H1 (cell line): ENCODE measurements at regions not wholly inside any gene's neighbourhood (a gene's known extent, or its start where the extent isn't known, plus 50 kb on each side); places are given as distances from the start of the nearest gene placed in this dataset.

Source experiments
- EGR1 ChIP-seq: IDR thresholded peaks from 2 replicates; pipeline ENCODE4 v1.6.1; 2011; ENCODE audit warnings: low read depth, low read length, borderline replicate concordance
- EP300 ChIP-seq, 2 experiments: IDR thresholded peaks; 1 replicate in 1 of 2; 2 replicates in 1 of 2; pipeline ENCODE4 v1.6.1; 2011 to 2012; ENCODE audit warnings: low read depth in 2 of 2, low read length in 2 of 2, mild to moderate bottlenecking in 2 of 2, borderline replicate concordance in 1 of 2, inconsistent platforms in 1 of 2, moderate library complexity in 1 of 2
- POLR2AphosphoS5 ChIP-seq: IDR thresholded peaks from 2 replicates; pipeline ENCODE4 v1.6.1; 2011; ENCODE audit warnings: low read depth, low read length
- RXRA ChIP-seq: IDR thresholded peaks from 2 replicates; pipeline ENCODE4 v1.6.1; 2011; ENCODE audit warnings: low read depth, mild to moderate bottlenecking, low read length, moderate library complexity; ENCODE audit not compliant: insufficient read depth
- SIRT6 ChIP-seq: IDR thresholded peaks from one replicate; pipeline ENCODE4 v1.7.1; 2012; ENCODE audit warnings: low read length, inconsistent platforms
- SIX5 ChIP-seq: IDR thresholded peaks from 2 replicates; pipeline ENCODE4 v1.6.1; 2011; ENCODE audit warnings: mild to moderate bottlenecking, low read depth, low read length
- SP2 ChIP-seq: IDR thresholded peaks from 2 replicates; pipeline ENCODE4 v1.6.1; 2012; ENCODE audit warnings: mild to moderate bottlenecking, low read length, inconsistent platforms
- YY1 ChIP-seq: IDR thresholded peaks from 2 replicates; pipeline ENCODE4 v1.6.1; 2011; ENCODE audit warnings: low read depth, mild to moderate bottlenecking, low read length
- TF ChIP-seq, protein P1 (sequence below): IDR thresholded peaks from 2 replicates; pipeline ENCODE4 v1.6.1; 2012; ENCODE audit warnings: low read length, inconsistent platforms
- TF ChIP-seq, protein P2 (sequence below), 3 experiments: IDR thresholded peaks; 1 replicate in 2 of 3; 2 replicates in 1 of 3; pipeline versions ENCODE4 v1.5.1 to v1.6.1; 2011; ENCODE audit warnings: low read length in 3 of 3, mild to moderate bottlenecking in 3 of 3, inconsistent platforms in 2 of 3, low read depth in 1 of 3, moderate library complexity in 1 of 3; ENCODE audit not compliant: insufficient read depth in 1 of 3; ENCODE audit errors: control extremely low read depth in 1 of 3

DNA sequence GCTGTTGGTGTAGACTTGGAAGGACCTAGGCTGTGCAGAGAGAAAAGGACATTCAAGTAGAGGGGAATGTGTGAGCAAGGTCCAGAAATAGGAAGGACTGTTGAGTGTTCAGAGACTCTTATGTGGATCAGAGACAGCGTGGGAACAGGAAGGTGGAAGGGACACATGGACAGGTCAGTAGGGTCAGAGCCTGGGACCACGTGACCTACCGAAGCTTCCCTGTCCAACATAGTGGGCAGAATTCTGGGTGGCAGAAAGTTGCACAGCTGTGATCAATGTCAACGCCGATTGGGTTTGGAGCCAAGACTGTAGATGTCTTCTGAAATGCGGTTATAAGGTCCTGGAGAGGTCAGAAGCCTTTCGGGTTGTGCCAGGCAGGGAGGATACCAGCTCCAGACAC is 195.9 kb upstream of the MKI67 start:
- TF ChIP-seq, protein P1, sequence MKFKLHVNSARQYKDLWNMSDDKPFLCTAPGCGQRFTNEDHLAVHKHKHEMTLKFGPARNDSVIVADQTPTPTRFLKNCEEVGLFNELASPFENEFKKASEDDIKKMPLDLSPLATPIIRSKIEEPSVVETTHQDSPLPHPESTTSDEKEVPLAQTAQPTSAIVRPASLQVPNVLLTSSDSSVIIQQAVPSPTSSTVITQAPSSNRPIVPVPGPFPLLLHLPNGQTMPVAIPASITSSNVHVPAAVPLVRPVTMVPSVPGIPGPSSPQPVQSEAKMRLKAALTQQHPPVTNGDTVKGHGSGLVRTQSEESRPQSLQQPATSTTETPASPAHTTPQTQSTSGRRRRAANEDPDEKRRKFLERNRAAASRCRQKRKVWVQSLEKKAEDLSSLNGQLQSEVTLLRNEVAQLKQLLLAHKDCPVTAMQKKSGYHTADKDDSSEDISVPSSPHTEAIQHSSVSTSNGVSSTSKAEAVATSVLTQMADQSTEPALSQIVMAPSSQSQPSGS: no peak
- no peak for TF ChIP-seq EP300 (IDR thresholded peaks at IDR 0.05; ENCODE audit: borderline replicate concordance in 1 of 2, low read depth in 2 of 2, low read length in 2 of 2)
- TF ChIP-seq YY1: no peak
- TF ChIP-seq, protein P2, sequence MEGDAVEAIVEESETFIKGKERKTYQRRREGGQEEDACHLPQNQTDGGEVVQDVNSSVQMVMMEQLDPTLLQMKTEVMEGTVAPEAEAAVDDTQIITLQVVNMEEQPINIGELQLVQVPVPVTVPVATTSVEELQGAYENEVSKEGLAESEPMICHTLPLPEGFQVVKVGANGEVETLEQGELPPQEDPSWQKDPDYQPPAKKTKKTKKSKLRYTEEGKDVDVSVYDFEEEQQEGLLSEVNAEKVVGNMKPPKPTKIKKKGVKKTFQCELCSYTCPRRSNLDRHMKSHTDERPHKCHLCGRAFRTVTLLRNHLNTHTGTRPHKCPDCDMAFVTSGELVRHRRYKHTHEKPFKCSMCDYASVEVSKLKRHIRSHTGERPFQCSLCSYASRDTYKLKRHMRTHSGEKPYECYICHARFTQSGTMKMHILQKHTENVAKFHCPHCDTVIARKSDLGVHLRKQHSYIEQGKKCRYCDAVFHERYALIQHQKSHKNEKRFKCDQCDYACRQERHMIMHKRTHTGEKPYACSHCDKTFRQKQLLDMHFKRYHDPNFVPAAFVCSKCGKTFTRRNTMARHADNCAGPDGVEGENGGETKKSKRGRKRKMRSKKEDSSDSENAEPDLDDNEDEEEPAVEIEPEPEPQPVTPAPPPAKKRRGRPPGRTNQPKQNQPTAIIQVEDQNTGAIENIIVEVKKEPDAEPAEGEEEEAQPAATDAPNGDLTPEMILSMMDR (IDR thresholded peaks at IDR 0.05; ENCODE audit: control extremely low read depth in 1 of 3, insufficient read depth in 1 of 3, low read depth in 1 of 3, low read length in 3 of 3): no peak
- no peak for TF ChIP-seq RXRA
- no peak for TF ChIP-seq SP2
- no peak for TF ChIP-seq EGR1
- no peak for TF ChIP-seq SIRT6
- no peak for TF ChIP-seq POLR2AphosphoS5
- TF ChIP-seq SIX5: no peak
